GM13976 (cell line): ENCODE measurements at regions not wholly inside any gene's neighbourhood (a gene's known extent, or its start where the extent isn't known, plus 50 kb on each side); places are given as distances from the start of the nearest gene placed in this dataset.

Experiments used
- DNase-seq: peaks from one replicate; pipeline ENCODE4 v3.0.0; 2012; ENCODE audit warnings: low spot score
- in situ Hi-C: fragments of 300-500 bp; cut with MboI; formaldehyde crosslinking; loops from one replicate; pipeline ENCODE4 v1.12.0; 2022; ENCODE audit warnings: low sequenced_read_pairs, mixed read lengths, inconsistent platforms; ENCODE audit not compliant: unreplicated experiment
- TF ChIP-seq, protein P1 (sequence below): IDR thresholded peaks from 2 replicates; pipeline ENCODE4 v1.5.1; 2012; ENCODE audit warnings: borderline replicate concordance, mild to moderate bottlenecking; ENCODE audit not compliant: insufficient read depth; ENCODE audit errors: extremely low read depth, missing control alignments, control extremely low read depth

DNA sequence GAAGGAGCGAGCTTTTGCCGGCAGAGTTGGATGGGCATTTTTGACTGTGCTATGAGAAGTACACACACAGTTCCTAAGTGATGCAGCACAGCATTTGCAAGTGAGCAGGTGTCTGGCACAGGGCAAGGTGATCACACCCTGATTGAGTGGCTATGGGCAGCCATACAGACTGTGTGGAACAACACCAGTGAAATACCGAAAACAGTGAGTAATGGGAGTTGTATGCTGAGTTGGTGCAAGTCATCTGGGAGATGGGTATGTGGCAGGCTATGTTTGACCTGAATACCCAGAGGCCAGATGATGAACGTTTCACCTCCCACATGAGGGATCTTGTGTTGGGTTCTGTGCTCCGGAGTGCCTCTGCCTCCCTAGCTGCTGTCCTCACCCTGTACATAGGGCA, 53.5 kb upstream of the TIPARP start:
- DNase-seq = no peak
- TF ChIP-seq, protein P1, sequence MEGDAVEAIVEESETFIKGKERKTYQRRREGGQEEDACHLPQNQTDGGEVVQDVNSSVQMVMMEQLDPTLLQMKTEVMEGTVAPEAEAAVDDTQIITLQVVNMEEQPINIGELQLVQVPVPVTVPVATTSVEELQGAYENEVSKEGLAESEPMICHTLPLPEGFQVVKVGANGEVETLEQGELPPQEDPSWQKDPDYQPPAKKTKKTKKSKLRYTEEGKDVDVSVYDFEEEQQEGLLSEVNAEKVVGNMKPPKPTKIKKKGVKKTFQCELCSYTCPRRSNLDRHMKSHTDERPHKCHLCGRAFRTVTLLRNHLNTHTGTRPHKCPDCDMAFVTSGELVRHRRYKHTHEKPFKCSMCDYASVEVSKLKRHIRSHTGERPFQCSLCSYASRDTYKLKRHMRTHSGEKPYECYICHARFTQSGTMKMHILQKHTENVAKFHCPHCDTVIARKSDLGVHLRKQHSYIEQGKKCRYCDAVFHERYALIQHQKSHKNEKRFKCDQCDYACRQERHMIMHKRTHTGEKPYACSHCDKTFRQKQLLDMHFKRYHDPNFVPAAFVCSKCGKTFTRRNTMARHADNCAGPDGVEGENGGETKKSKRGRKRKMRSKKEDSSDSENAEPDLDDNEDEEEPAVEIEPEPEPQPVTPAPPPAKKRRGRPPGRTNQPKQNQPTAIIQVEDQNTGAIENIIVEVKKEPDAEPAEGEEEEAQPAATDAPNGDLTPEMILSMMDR = no peak
- in situ Hi-C loops = no loop called here

DNA sequence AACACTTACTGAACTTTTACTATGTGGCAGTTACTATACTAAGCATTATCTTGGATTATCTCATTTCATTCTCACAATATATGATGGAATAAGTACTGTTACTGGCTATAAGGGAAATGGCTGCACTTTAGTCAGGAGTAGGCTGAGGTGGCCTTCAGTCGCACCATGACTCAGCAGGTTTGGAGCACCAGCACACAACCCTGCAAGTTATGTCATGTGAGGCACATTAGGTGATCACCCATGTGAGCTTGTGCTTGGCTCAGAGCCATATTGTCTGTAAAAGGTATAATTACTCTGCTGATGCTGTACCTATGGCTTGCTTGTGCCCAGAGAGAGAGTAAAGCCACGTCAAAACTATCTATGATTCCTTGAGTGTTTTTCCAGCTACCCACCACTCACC, 54.1 kb upstream of the TIPARP start:
- no peak for DNase-seq
- in situ Hi-C loops = no loop called here

DNA sequence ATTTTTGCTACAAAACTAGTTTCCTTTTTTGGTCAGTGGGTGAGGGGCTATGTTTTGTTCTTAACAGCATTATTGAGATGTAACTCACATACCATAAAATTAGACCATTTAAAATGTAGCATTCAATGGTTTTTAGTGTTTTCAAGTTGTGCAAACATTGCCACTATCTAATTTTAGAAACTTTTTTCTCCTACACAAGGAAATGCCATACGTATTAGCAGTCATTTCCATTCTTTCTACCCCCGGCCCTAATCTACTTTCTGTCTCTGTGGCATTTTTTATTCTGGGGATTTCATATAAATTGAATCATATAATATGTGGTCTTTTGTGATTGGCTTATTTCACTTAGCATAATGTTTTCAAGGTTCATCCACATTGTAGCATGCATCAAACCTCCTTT, 55.0 kb upstream of the TIPARP start:
- DNase-seq = no peak
- in situ Hi-C loops = no loop called here
- TF ChIP-seq, protein P1 = no peak

More for the DNA sequence above, 54.1 kb upstream of the TIPARP start:
- TF ChIP-seq, protein P1 = no peak

- DNase-seq = no peak
- in situ Hi-C loops = no loop called here
Observed at GRCh38 chr3:156617781-156618180, 56.6 kb upstream of the TIPARP start.

DNA sequence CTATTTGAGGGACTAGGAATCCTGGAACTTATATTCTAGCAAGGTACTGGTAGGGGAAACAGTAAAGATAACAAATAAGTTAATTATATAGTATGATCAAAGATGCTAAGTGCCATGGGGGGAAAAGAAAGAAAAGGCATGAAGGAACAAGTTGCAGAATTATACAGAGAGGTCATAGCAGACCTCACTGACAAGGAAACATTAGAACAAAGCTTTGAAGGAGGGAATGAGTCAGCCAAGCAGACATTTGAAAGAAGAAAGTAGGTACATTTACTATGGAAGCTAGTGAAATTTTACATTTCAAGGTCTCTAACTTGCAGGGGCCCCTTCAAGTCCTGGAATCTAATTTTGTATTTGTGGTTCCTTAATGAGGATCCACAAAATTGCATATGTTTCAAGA, 57.2 kb upstream of the TIPARP start:
- TF ChIP-seq, protein P1 = no peak
- in situ Hi-C loops = no loop called here
- no peak for DNase-seq

More at GRCh38 chr3:156617781-156618180, 56.6 kb upstream of the TIPARP start:
- TF ChIP-seq, protein P1 = no peak

GRCh38 chr3:156615592-156616173, 58.7 kb upstream of the TIPARP start:
- TF ChIP-seq, protein P1 = no peak
- in situ Hi-C loops = no loop called here
- no peak for DNase-seq
